ENCODE measurements at regions not wholly inside any gene's neighbourhood (a gene's known extent, or its start where the extent isn't known, plus 50 kb on each side); places are given as distances from the start of the nearest gene placed in this dataset.

DNA sequence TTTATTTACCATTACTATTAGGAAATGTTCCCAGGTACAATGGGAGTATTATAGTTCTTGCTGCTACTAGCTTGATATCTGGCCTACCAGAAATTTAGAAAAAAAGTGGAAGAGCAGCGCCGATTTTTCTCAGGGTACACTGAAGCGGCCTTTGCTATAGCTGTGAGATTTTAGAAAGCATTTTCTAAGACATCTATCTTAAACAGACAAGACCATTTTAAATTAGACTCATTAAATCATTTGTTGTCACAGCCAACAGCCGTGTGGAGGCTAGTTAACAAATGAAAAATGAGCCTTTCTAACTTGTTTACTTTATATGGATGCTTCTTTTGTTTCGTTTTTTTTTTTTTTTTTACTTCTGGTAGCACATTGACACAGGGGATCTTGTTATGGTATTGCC, 183.2 kb upstream of the ZRANB2 start:
- TF ChIP-seq YY1 (IDR thresholded peaks at IDR 0.05; ENCODE audit: insufficient read depth, insufficient read length) (no peak), SUZ12 (IDR thresholded peaks at IDR 0.05; ENCODE audit: extremely low read depth, insufficient read depth, insufficient read length) (no peak)
